GM23338 (cell line): ENCODE measurements at regions not wholly inside any gene's neighbourhood (a gene's known extent, or its start where the extent isn't known, plus 50 kb on each side); places are given as distances from the start of the nearest gene placed in this dataset.

Source experiments
- CREB1 ChIP-seq: fragments of 250-450 bp; sonication (Bioruptor Pico); IDR thresholded peaks from 2 replicates; pipeline ENCODE4 v1.5.0; 2020; ENCODE audit warnings: low read depth, mild to moderate bottlenecking, moderate library complexity
- CTCF ChIP-seq, 2 experiments: fragments of 200-600 bp in 1 of 2; sonication (generic) in 1 of 2; conservative IDR thresholded peaks; 2 replicates each; pipeline versions ENCODE4 v1.5.1 to v1.6.1; 2016 to 2017; ENCODE audit warnings: antibody characterized with exemption in 2 of 2, low read depth in 2 of 2, mild to moderate bottlenecking in 2 of 2, moderate library complexity in 1 of 2
- EZH2 ChIP-seq: fragments of 200-600 bp; sonication (generic); IDR thresholded peaks from one replicate; pipeline ENCODE4 v1.8.0; 2017; ENCODE audit warnings: antibody characterized with exemption, mild to moderate bottlenecking, low read depth; ENCODE audit not compliant: unreplicated experiment
- EZH2phosphoT487 ChIP-seq: fragments of 200-600 bp; sonication (generic); IDR thresholded peaks from one replicate; pipeline ENCODE4 v1.8.1; 2018; ENCODE audit warnings: antibody characterized with exemption; ENCODE audit not compliant: unreplicated experiment
- JUNB ChIP-seq: IDR thresholded peaks from one replicate; pipeline ENCODE4 v1.6.1; 2016; ENCODE audit warnings: antibody characterized with exemption; ENCODE audit not compliant: unreplicated experiment
- POLR2AphosphoS5 ChIP-seq: IDR thresholded peaks from 2 replicates; pipeline ENCODE4 v1.6.1; 2016; ENCODE audit warnings: antibody characterized with exemption, low read depth
- REST ChIP-seq: IDR thresholded peaks from one replicate; pipeline ENCODE4 v1.6.1; 2018; ENCODE audit warnings: antibody characterized with exemption; ENCODE audit not compliant: unreplicated experiment
- STAT1 ChIP-seq: IDR thresholded peaks from one replicate; pipeline ENCODE4 v1.6.1; 2016; ENCODE audit warnings: antibody characterized with exemption; ENCODE audit not compliant: unreplicated experiment
- ZNF331 ChIP-seq: fragments of 250-450 bp; sonication (Bioruptor Pico); IDR thresholded peaks from 2 replicates; pipeline ENCODE4 v1.5.0; 2020; ENCODE audit warnings: low read depth, mild to moderate bottlenecking, moderate library complexity

GRCh38 chr4:72997409-72997808, 72.1 kb downstream of the COX18 start:
- TF ChIP-seq CTCF (conservative IDR thresholded peaks at IDR 0.05; ENCODE audit: low read depth in 2 of 2) (no peak), EZH2phosphoT487 (no peak), STAT1 (no peak), POLR2AphosphoS5 (no peak), CREB1 (CRISPR knock-in tag) (no peak), REST (no peak), JUNB (no peak), ZNF331 (CRISPR knock-in tag) (no peak), EZH2 (no peak)
